ENCODE measurements at regions not wholly inside any gene's neighbourhood (a gene's known extent, or its start where the extent isn't known, plus 50 kb on each side); places are given as distances from the start of the nearest gene placed in this dataset.

- Histone ChIP-seq H3K9me3 (replicated peaks in 1 of 2; ENCODE audit: control insufficient read depth in 1 of 2, insufficient read depth in 1 of 2, low read length in 2 of 2) (no peaks in the 10 kb centered on the region), H3K4me3 (replicated peaks in 1 of 3; ENCODE audit: low read depth in 2 of 3, low read length in 3 of 3) (no peak overlapping the region), H3K27ac (ENCODE audit: low read depth in 1 of 2, low read length in 2 of 2) (no peak overlapping the region), H4K20me1 (ENCODE audit: insufficient read depth, low read length) (no peaks in the 10 kb centered on the region), H3K9ac (ENCODE audit: insufficient read depth, low read length, poor library complexity, severe bottlenecking) (no peak overlapping the region), H3K36me3 (replicated peaks in 1 of 2; ENCODE audit: control insufficient read depth in 1 of 2, insufficient read depth in 2 of 2, low read length in 2 of 2) (no peaks in the 10 kb centered on the region), H2AFZ (ENCODE audit: insufficient read depth, low read depth, low read length, poor library complexity, severe bottlenecking) (no peak overlapping the region), H3K4me2 (replicated peaks; ENCODE audit: extremely low read depth, low read length, poor library complexity, severe bottlenecking) (no peak overlapping the region), H3K27me3 (ENCODE audit: control insufficient read depth in 2 of 2, insufficient read depth in 2 of 2, low read length in 2 of 2) (no peaks in the 10 kb centered on the region), H3K79me2 (ENCODE audit: insufficient read depth, low read length) (no peaks in the 10 kb centered on the region), H3K4me1 (ENCODE audit: control insufficient read depth in 1 of 2, insufficient read depth in 2 of 2, low read length in 2 of 2) (no peaks in the 10 kb centered on the region)
- Mint-ChIP-seq H3K27me3 (ENCODE audit: low read depth in 3 of 3) (no peaks in the 10 kb centered on the region), H3K27ac (no peak overlapping the region), H3K4me1 (no peaks in the 10 kb centered on the region), H3K4me3 (no peak overlapping the region), H3K9me3 (peaks cover 2 to 12% (median 5%) of the 10 kb centered on the region in 7 donors), H3K36me3 (no peaks in the 10 kb centered on the region)
- intact Hi-C loops (cut with micrococcal nuclease): no loop called here
- no peak for DNase-seq
- TF ChIP-seq CTCF (IDR thresholded peaks at IDR 0.05): no peak
- WGBS (ENCODE audit: insufficient coverage): no CpG with 5 or more reads among the region's 3 CpGs
These were observed 255.3 kb downstream of the RSL24D1 start for GRCh38 chr15:54941417-54941816.

- no peak overlapping the region for H3K4me2 ChIP-seq (replicated peaks; ENCODE audit: extremely low read depth, low read length, poor library complexity, severe bottlenecking)
- no peaks in the 10 kb centered on the region for H3K79me2 ChIP-seq (ENCODE audit: insufficient read depth, low read length)
- H3K4me1 Mint-ChIP-seq: no peaks in the 10 kb centered on the region
- no peaks in the 10 kb centered on the region for H3K9me3 ChIP-seq (replicated peaks in 1 of 2; ENCODE audit: control insufficient read depth in 1 of 2, insufficient read depth in 1 of 2, low read length in 2 of 2)
- no peak for DNase-seq
- no CpG with 5 or more reads among the region's 1 CpG for WGBS (ENCODE audit: insufficient coverage)
- TF ChIP-seq CTCF (IDR thresholded peaks at IDR 0.05): no peak
- no peaks in the 10 kb centered on the region for H3K36me3 ChIP-seq (replicated peaks in 1 of 2; ENCODE audit: control insufficient read depth in 1 of 2, insufficient read depth in 2 of 2, low read length in 2 of 2)
- H3K9ac ChIP-seq (ENCODE audit: insufficient read depth, low read length, poor library complexity, severe bottlenecking): no peak overlapping the region
- H3K27me3 Mint-ChIP-seq (ENCODE audit: low read depth in 3 of 3): no peaks in the 10 kb centered on the region
- no peak overlapping the region for H3K27ac Mint-ChIP-seq
- no peaks in the 10 kb centered on the region for H3K4me1 ChIP-seq (ENCODE audit: control insufficient read depth in 1 of 2, insufficient read depth in 2 of 2, low read length in 2 of 2)
- no peak overlapping the region for H3K4me3 ChIP-seq (replicated peaks in 1 of 3; ENCODE audit: low read depth in 2 of 3, low read length in 3 of 3)
- H3K9me3 Mint-ChIP-seq: peaks cover 3 to 10% (median 8%) of the 10 kb centered on the region in 7 donors
- no peak overlapping the region for H3K27ac ChIP-seq (ENCODE audit: low read depth in 1 of 2, low read length in 2 of 2)
- H3K36me3 Mint-ChIP-seq: no peaks in the 10 kb centered on the region
- intact Hi-C loops (cut with micrococcal nuclease): no loop called here
- H3K27me3 ChIP-seq (ENCODE audit: control insufficient read depth in 2 of 2, insufficient read depth in 2 of 2, low read length in 2 of 2): no peaks in the 10 kb centered on the region
- H3K4me3 Mint-ChIP-seq: no peak overlapping the region
- H2AFZ ChIP-seq (ENCODE audit: insufficient read depth, low read depth, low read length, poor library complexity, severe bottlenecking): no peak overlapping the region
- H4K20me1 ChIP-seq (ENCODE audit: insufficient read depth, low read length): no peaks in the 10 kb centered on the region
These were observed 279.4 kb downstream of the RSL24D1 start for GRCh38 chr15:54917312-54917711.
